Stomach (tissue), 4 donors: ENCODE measurements at regions not wholly inside any gene's neighbourhood (a gene's known extent, or its start where the extent isn't known, plus 50 kb on each side); places are given as distances from the start of the nearest gene placed in this dataset.

Experiments used
- CTCF ChIP-seq, 7 experiments: fragments of 450-650 bp in 4 of 7; fragments of 200-600 bp in 3 of 7; sonication (generic) in 3 of 7; IDR thresholded peaks; one replicate each; pipeline ENCODE4 v1.5.1; 2016 to 2019; ENCODE audit warnings: antibody characterized with exemption in 7 of 7, control low read depth in 2 of 7, mild to moderate bottlenecking in 1 of 7
- POLR2A ChIP-seq, 4 donors: fragments of 450-650 bp; IDR thresholded peaks; one replicate each; pipeline ENCODE4 v1.6.1; 2016; ENCODE audit warnings: antibody characterized with exemption in 4 of 4, control low read depth in 2 of 4, mild to moderate bottlenecking in 1 of 4, moderate library complexity in 1 of 4

- TF ChIP-seq CTCF (IDR thresholded peaks at IDR 0.05): no peak
- TF ChIP-seq POLR2A (IDR thresholded peaks at IDR 0.05): no peak
Observed at GRCh38 chr11:112538534-112539280, 278.0 kb upstream of the PLET1 start.
